H9 (cell line): ENCODE measurements at regions not wholly inside any gene's neighbourhood (a gene's known extent, or its start where the extent isn't known, plus 50 kb on each side); places are given as distances from the start of the nearest gene placed in this dataset.

ENCODE experiments used
- DNase-seq: peaks from one replicate; pipeline ENCODE4 v3.0.0-alpha.2; 2017
- H2AFZ ChIP-seq: one replicate; pipeline ENCODE4 v1.6.1; 2013; ENCODE audit warnings: mild to moderate bottlenecking, low read length, control low read depth, moderate library complexity
- H2AK5ac ChIP-seq: 2 replicates; pipeline ENCODE4 v1.6.1; 2013; ENCODE audit warnings: low read length, control low read depth, mixed read lengths; ENCODE audit not compliant: insufficient read length
- H2BK120ac ChIP-seq: one replicate; pipeline ENCODE4 v1.6.1; 2013; ENCODE audit warnings: low read depth, mild to moderate bottlenecking, low read length, control low read depth, inconsistent platforms; ENCODE audit not compliant: poor library complexity, severe bottlenecking
- H2BK12ac ChIP-seq: 2 replicates; pipeline ENCODE4 v1.6.1; 2013; ENCODE audit warnings: low read length, control low read depth, mixed read lengths, low read depth; ENCODE audit not compliant: insufficient read length
- H2BK15ac ChIP-seq: 2 replicates; pipeline ENCODE4 v1.6.1; 2013; ENCODE audit warnings: low read depth, low read length, control low read depth
- H2BK20ac ChIP-seq: one replicate; pipeline ENCODE4 v1.6.1; 2013; ENCODE audit warnings: low read depth, mild to moderate bottlenecking, low read length, control low read depth, inconsistent platforms; ENCODE audit not compliant: poor library complexity, severe bottlenecking
- H2BK5ac ChIP-seq: 2 replicates; pipeline ENCODE4 v1.6.1; 2013; ENCODE audit warnings: low read length, control low read depth, mixed read lengths; ENCODE audit not compliant: insufficient read length
- H3K14ac ChIP-seq: 2 replicates; pipeline ENCODE4 v1.6.1; 2013; ENCODE audit warnings: low read length, control low read depth; ENCODE audit not compliant: insufficient read depth
- H3K18ac ChIP-seq: 2 replicates; pipeline ENCODE4 v1.6.1; 2013; ENCODE audit warnings: low read depth, mild to moderate bottlenecking, mixed read lengths, low read length, control low read depth; ENCODE audit not compliant: insufficient read length
- H3K23ac ChIP-seq: 2 replicates; pipeline ENCODE4 v1.6.1; 2013; ENCODE audit warnings: low read length, control low read depth, mixed read lengths, low read depth; ENCODE audit not compliant: insufficient read length
- H3K23me2 ChIP-seq: 2 replicates; pipeline ENCODE4 v1.6.1; 2013; ENCODE audit warnings: low read depth, mild to moderate bottlenecking, mixed read lengths, low read length, control low read depth; ENCODE audit not compliant: insufficient read length, poor library complexity, severe bottlenecking
- H3K27ac ChIP-seq: 2 replicates; pipeline ENCODE4 v1.5.1; 2013; ENCODE audit warnings: low read length, control low read depth, mixed read lengths, low read depth; ENCODE audit not compliant: insufficient read length
- H3K27me3 ChIP-seq: 2 replicates; pipeline ENCODE4 v1.6.1; 2013; ENCODE audit warnings: low read length, control low read depth, inconsistent platforms; ENCODE audit not compliant: insufficient read depth
- H3K4ac ChIP-seq: 2 replicates; pipeline ENCODE4 v1.6.1; 2013; ENCODE audit warnings: low read depth, mild to moderate bottlenecking, control low read depth, inconsistent platforms, low read length, moderate library complexity
- H3K4me1 ChIP-seq: 2 replicates; pipeline ENCODE4 v1.6.1; 2013; ENCODE audit warnings: low read length, control low read depth, inconsistent platforms; ENCODE audit not compliant: insufficient read depth
- H3K4me2 ChIP-seq: 2 replicates; pipeline ENCODE4 v1.6.1; 2013; ENCODE audit warnings: low read length, control low read depth, mixed read lengths; ENCODE audit not compliant: insufficient read length, insufficient read depth
- H3K56ac ChIP-seq: 2 replicates; pipeline ENCODE4 v1.6.1; 2013; ENCODE audit warnings: low read depth, mild to moderate bottlenecking, mixed read lengths, low read length, control low read depth; ENCODE audit not compliant: insufficient read length
- H3K79me1 ChIP-seq: 2 replicates; pipeline ENCODE4 v1.6.1; 2013; ENCODE audit warnings: low read depth, mild to moderate bottlenecking, moderate library complexity, low read length, control low read depth, inconsistent platforms; ENCODE audit not compliant: insufficient read depth, poor library complexity, severe bottlenecking
- H3K79me2 ChIP-seq: 2 replicates; pipeline ENCODE4 v1.6.1; 2013; ENCODE audit warnings: low read length, control low read depth, inconsistent platforms; ENCODE audit not compliant: insufficient read depth
- H3K9ac ChIP-seq: 2 replicates; pipeline ENCODE4 v1.6.1; 2013; ENCODE audit warnings: low read length, control low read depth, mixed read lengths; ENCODE audit not compliant: insufficient read length; ENCODE audit errors: extremely low read depth
- H3K9me3 ChIP-seq: one replicate; pipeline ENCODE4 v1.6.1; 2013; ENCODE audit warnings: low read depth, low read length, inconsistent platforms; ENCODE audit not compliant: control insufficient read depth
- H3T11ph ChIP-seq: one replicate; pipeline ENCODE4 v1.6.1; 2013; ENCODE audit warnings: mild to moderate bottlenecking, low read length, control low read depth, inconsistent platforms
- H4K20me1 ChIP-seq: one replicate; pipeline ENCODE4 v1.6.1; 2013; ENCODE audit not compliant: control insufficient read depth, insufficient read length, insufficient read depth
- H4K5ac ChIP-seq: 2 replicates; pipeline ENCODE4 v1.6.1; 2013; ENCODE audit warnings: low read depth, mild to moderate bottlenecking, mixed read lengths, low read length, control low read depth; ENCODE audit not compliant: insufficient read length
- H4K8ac ChIP-seq: replicated peaks from 2 replicates; pipeline ENCODE4 v1.6.1; 2013; ENCODE audit warnings: low read length, control low read depth, mixed read lengths, low read depth; ENCODE audit not compliant: insufficient read length
- H4K91ac ChIP-seq: 2 replicates; pipeline ENCODE4 v1.6.1; 2013; ENCODE audit warnings: low read depth, mild to moderate bottlenecking, moderate library complexity, mixed read lengths, low read length, control low read depth; ENCODE audit not compliant: insufficient read length
- H3K27ac Mint-ChIP-seq, 3 experiments: 2 replicates in 2 of 3; 3 replicates in 1 of 3; pipeline ENCODE4 v1.8.0; 2020 to 2021; ENCODE audit warnings: mixed read lengths in 3 of 3, mild to moderate bottlenecking in 1 of 3, moderate library complexity in 1 of 3
- H3K27me3 Mint-ChIP-seq: 2 replicates; pipeline ENCODE4 v1.8.0; 2021; ENCODE audit warnings: low read depth, mild to moderate bottlenecking, moderate library complexity, mixed read lengths
- H3K36me3 Mint-ChIP-seq, 3 experiments: 2 replicates in 2 of 3; 3 replicates in 1 of 3; pipeline ENCODE4 v1.8.0; 2020 to 2021; ENCODE audit warnings: low read depth in 3 of 3, mixed read lengths in 3 of 3; ENCODE audit not compliant: insufficient read depth in 1 of 3
- H3K4me1 Mint-ChIP-seq, 2 experiments: 2 replicates each; pipeline ENCODE4 v1.8.0; 2020; ENCODE audit warnings: mixed read lengths in 2 of 2
- H3K4me3 Mint-ChIP-seq, 2 experiments: 2 replicates in 1 of 2; 3 replicates in 1 of 2; pipeline ENCODE4 v1.8.0; 2020 to 2021; ENCODE audit warnings: mild to moderate bottlenecking in 2 of 2, mixed read lengths in 2 of 2, moderate library complexity in 1 of 2
- H3K9me3 Mint-ChIP-seq, 2 experiments: 2 replicates in 1 of 2; 3 replicates in 1 of 2; pipeline ENCODE4 v1.8.0; 2020; ENCODE audit warnings: mild to moderate bottlenecking in 2 of 2, mixed read lengths in 2 of 2, moderate library complexity in 1 of 2
- CTCF ChIP-seq: fragments of 200-600 bp; sonication (generic); conservative IDR thresholded peaks from 3 replicates; pipeline ENCODE4 v1.8.0; 2021; ENCODE audit warnings: antibody characterized with exemption, mild to moderate bottlenecking
- WGBS: extraction: QIAGEN DNeasy Blood & Tissue Kit; methylation state at CpG from one replicate; pipeline ENCODE4 v1.1.7; 2013; ENCODE audit warnings: missing lambda C conversion rate, low lambda C conversion rate, mixed read lengths; ENCODE audit not compliant: insufficient read length; ENCODE audit errors: extremely low coverage; 5-methylcytosine and 5-hydroxymethylcytosine counted together

- Histone ChIP-seq H3K18ac (no peak overlapping the region), H3K79me1 (no peaks in the 10 kb centered on the region), H3K56ac (no peak overlapping the region), H3K27me3 (no peaks in the 10 kb centered on the region), H2AK5ac (no peak overlapping the region), H3K4me1 (no peaks in the 10 kb centered on the region), H3K4ac (no peak overlapping the region), H4K8ac (no peak overlapping the region), H2BK20ac (no peak overlapping the region), H3K23ac (no peak overlapping the region), H2BK120ac (no peak overlapping the region), H4K20me1 (no peaks in the 10 kb centered on the region), H2BK15ac (no peak overlapping the region), H3K23me2 (no peaks in the 10 kb centered on the region), H2BK5ac (no peak overlapping the region), H3K9ac (no peak overlapping the region), H3K4me2 (no peak overlapping the region), H4K5ac (no peak overlapping the region), H3K9me3 (no peaks in the 10 kb centered on the region), H3K14ac (no peak overlapping the region), H2BK12ac (no peak overlapping the region), H3K27ac (no peak overlapping the region), H3T11ph (no peak overlapping the region), H4K91ac (no peak overlapping the region), H2AFZ (no peak overlapping the region), H3K79me2 (no peaks in the 10 kb centered on the region)
- Mint-ChIP-seq H3K27me3 (no peaks in the 10 kb centered on the region), H3K4me1 (no peaks in the 10 kb centered on the region), H3K27ac (no peak overlapping the region), H3K4me3 (no peak overlapping the region), H3K36me3 (no peaks in the 10 kb centered on the region), H3K9me3 (no peaks in the 10 kb centered on the region; a peak in 1 of 5 replicates)
- no CpG with 5 or more reads among the region's 2 CpGs for WGBS
- no peak for TF ChIP-seq CTCF
- DNase-seq: no peak
Measured at GRCh38 chr4:121541696-121542095, 155.1 kb downstream of the ANXA5 start.
